Astrocyte of the cerebellum (primary cell): ENCODE measurements at regions not wholly inside any gene's neighbourhood (a gene's known extent, or its start where the extent isn't known, plus 50 kb on each side); places are given as distances from the start of the nearest gene placed in this dataset.

Experiments used
- DNase-seq: peaks from one replicate; pipeline ENCODE4 v3.0.0-alpha.2; 2011; ENCODE audit warnings: low read depth
- H3K4me3 ChIP-seq: 2 replicates; pipeline ENCODE4 v1.5.1; 2011; ENCODE audit warnings: mild to moderate bottlenecking, low read depth, low read length, moderate library complexity
- in situ Hi-C: cut with HindIII; loops from 2 replicates; pipeline ENCODE4 v1.10.0; 2017; ENCODE audit warnings: low sequenced_read_pairs
- TF ChIP-seq, protein P1 (sequence below): IDR thresholded peaks from 2 replicates; pipeline ENCODE4 v1.5.1; 2012; ENCODE audit warnings: low read length, low read depth, moderate library complexity, mild to moderate bottlenecking; ENCODE audit errors: missing control alignments

DNA sequence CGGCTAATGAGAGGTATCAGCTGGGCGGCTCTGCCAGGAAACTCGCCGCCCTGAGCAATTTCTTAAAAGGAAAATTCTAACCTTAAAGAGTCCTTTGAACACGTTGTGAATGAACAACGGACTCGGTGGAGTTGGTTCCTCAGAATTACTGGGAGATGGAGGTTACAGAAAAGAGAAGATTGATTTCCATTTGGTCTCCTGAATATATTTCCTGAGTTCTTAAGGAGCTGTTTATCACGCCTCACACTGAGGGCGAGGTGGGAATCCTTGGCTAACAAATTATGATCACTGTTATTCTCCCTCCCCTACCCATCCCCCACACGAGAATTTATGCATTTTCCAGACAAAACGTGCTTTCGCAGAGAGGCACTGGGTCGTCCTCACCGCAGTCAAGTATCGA lies 194.5 kb upstream of the C14orf180 start:
- no peak for DNase-seq
- H3K4me3 ChIP-seq, result no peak overlapping the region
- in situ Hi-C loops, result no loop called here
- TF ChIP-seq, protein P1, sequence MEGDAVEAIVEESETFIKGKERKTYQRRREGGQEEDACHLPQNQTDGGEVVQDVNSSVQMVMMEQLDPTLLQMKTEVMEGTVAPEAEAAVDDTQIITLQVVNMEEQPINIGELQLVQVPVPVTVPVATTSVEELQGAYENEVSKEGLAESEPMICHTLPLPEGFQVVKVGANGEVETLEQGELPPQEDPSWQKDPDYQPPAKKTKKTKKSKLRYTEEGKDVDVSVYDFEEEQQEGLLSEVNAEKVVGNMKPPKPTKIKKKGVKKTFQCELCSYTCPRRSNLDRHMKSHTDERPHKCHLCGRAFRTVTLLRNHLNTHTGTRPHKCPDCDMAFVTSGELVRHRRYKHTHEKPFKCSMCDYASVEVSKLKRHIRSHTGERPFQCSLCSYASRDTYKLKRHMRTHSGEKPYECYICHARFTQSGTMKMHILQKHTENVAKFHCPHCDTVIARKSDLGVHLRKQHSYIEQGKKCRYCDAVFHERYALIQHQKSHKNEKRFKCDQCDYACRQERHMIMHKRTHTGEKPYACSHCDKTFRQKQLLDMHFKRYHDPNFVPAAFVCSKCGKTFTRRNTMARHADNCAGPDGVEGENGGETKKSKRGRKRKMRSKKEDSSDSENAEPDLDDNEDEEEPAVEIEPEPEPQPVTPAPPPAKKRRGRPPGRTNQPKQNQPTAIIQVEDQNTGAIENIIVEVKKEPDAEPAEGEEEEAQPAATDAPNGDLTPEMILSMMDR, result no peak

DNA sequence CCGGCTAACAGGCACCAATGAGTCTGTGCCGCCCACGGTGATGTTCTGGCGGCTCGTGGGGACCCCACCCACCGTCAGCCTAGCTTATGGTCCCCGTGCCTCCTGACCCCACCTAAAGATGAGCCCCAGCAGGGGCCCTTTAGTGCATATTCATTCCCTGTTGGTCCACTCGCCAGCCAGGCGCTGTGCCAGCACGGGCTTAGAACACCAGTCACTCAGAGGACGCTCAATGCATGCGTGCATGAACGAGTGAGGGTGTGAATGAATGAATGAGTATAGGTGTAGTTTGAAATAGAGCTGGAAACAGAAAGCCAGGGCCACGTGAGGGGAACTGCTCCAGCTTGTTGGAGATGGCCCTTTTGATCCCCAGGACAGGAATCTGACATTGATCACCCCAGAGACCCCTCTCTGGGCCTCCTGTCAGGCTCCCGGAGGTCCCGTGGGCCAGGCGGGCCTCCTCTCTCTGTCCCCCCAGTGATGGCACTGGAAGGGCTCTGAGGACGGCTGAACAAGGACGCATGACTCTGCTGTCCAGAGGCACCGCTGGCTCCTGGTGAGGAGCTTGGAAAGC lies 193.9 kb upstream of the C14orf180 start:
- H3K4me3 ChIP-seq, result no peak overlapping the region

DNA sequence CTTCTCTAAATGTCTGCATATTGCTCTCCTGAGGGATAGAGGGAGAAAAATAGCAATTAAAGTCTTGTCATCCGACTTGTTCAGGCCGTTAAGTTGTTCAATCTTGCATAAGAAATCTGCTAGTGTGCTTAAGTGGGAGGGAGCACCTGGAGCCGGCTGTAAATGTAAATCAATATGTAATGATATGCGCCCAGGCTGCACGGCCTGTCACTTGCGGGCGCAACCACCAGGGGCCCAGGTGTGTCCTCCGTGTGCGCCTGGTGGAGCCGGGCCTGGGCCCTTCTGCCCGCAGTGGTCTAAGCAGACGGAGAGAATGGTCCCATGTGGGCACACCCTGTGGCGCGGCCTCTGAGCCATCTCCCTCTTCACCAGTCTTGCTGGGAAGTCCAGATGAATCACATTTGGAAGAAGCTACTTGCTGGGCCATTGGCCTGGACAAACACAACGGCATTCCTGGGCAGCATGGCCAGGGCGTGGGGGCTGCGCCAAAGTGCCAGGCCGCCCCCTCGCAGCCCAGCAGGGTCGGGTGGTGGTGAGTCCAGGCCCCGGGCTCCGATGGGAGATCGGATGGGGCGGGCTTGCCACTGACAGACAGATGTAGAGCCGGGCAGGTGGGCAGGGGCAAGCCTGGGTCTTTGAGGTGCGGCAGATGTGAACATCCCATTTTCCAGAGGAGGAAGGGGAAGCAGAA lies 193.3 kb upstream of the C14orf180 start:
- in situ Hi-C loops, result no loop called here
- no peak for DNase-seq
- TF ChIP-seq, protein P1, result no peak
- no peak overlapping the region for H3K4me3 ChIP-seq

More for the DNA sequence above, 193.9 kb upstream of the C14orf180 start:
- in situ Hi-C loops, result no loop called here
- no peak for DNase-seq
- TF ChIP-seq, protein P1, result no peak

DNA sequence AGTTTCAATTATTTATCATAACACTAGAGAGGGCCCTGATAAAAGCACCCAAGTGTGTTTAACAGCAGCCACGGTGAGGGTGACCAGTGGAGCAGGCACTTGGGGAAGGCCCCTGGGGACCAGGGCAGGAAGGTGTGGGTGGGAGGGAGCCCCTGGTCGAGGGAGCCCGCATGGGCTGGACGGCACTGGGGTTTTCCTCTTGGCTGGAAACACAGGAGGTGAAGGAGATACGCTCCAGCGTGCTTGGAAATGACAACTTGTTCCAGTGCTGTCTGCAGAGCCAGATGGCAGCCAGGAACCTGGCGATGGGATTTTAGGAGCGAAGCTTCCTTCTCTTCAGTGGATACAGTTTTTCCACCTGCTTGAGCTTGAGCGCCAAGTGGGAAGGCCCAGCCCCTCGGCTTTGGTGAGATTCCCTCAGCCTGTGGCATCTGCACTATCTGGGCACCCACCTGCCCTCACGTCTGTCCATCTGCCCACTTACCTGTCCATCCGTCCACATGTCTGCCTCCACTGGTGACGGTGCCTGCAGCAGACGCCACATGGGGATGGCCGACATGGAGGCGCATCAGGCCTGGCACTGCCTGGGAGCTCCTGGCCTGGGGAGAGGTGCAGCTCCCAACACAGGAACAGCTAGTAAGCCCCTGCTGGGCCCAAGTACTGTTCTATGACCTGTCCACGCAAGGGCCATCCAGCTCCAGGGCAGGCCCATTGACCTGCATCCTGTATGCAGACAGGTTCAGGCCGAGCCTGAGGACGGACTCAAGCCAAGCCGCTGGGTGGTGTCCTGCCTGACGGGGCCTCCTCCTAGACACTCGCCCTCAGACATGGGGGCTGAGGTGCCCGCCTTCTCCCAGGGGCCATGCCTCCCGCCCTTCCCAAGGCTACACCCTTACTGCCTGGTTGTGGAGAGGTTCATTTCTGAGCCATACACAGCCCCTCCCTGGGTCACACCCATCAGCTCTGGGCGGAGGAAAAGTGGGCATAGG lies 192.2 kb upstream of the C14orf180 start:
- H3K4me3 ChIP-seq, result no peak overlapping the region
- no peak for DNase-seq
- TF ChIP-seq, protein P1, result no peak
- in situ Hi-C loops, result no loop called here

DNA sequence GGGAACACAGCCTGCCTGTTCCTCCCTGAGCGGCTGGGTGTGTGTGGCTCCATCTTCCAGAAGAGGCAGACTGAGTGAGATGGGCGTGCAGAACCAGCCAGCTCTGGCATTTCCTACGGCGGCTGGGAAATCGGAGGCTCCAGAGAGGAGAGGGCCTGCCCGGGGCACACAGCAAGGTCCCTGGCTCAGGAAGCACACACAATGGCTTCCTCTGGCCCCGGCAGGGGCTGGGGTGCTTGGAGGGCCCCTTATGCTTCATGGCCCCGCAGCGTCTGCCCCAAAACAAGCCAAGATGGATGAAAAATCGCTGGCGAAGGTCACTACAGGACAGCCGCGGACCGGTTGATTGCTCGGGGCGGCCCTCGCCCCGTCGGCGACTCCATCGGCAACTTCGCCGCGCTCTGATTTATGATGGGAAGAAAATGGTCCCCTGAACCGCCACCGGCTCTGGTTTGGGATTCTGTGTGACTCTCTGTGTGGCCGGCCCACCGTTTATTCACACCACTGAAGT lies 191.5 kb upstream of the C14orf180 start:
- no peak overlapping the region for H3K4me3 ChIP-seq
- no peak for DNase-seq
- TF ChIP-seq, protein P1, result no peak
- in situ Hi-C loops, result no loop called here
